Muscle layer of colon (tissue), 2 donors: ENCODE measurements at regions not wholly inside any gene's neighbourhood (a gene's known extent, or its start where the extent isn't known, plus 50 kb on each side); places are given as distances from the start of the nearest gene placed in this dataset.

Source experiments
- H3K27ac ChIP-seq: one replicate; pipeline ENCODE4 v1.7.0; 2013; ENCODE audit warnings: low read depth, mild to moderate bottlenecking, low read length, moderate library complexity
- H3K27me3 ChIP-seq, 2 donors: one replicate each; pipeline ENCODE4 v1.7.0; 2013; ENCODE audit warnings: low read length in 2 of 2, mild to moderate bottlenecking in 2 of 2; ENCODE audit not compliant: insufficient read depth in 2 of 2, control insufficient read depth in 1 of 2
- H3K36me3 ChIP-seq: one replicate; pipeline ENCODE4 v1.7.0; 2013; ENCODE audit warnings: mild to moderate bottlenecking, low read length; ENCODE audit not compliant: insufficient read depth
- H3K4me1 ChIP-seq: one replicate; pipeline ENCODE4 v1.7.0; 2013; ENCODE audit warnings: mild to moderate bottlenecking, low read length; ENCODE audit not compliant: insufficient read depth
- H3K4me3 ChIP-seq, 2 donors: one replicate each; pipeline ENCODE4 v1.7.0; 2013; ENCODE audit warnings: low read length in 2 of 2, low read depth in 1 of 2, mild to moderate bottlenecking in 1 of 2, moderate library complexity in 1 of 2
- H3K9ac ChIP-seq: one replicate; pipeline ENCODE4 v1.7.0; 2013; ENCODE audit warnings: low read length
- H3K9me3 ChIP-seq: one replicate; pipeline ENCODE4 v1.7.0; 2013; ENCODE audit warnings: mild to moderate bottlenecking, low read length
- donor health status: abdominal sarcoma.
- donor health status: Adenocarcinoma of cecum.

- no peak overlapping the region for H3K9ac ChIP-seq
- H3K9me3 ChIP-seq, result no peaks in the 10 kb centered on the region
- H3K27ac ChIP-seq, result no peak overlapping the region
- H3K27me3 ChIP-seq, result no peaks in the 10 kb centered on the region
- no peaks in the 10 kb centered on the region for H3K4me1 ChIP-seq
- H3K4me3 ChIP-seq, result no peak overlapping the region
- no peaks in the 10 kb centered on the region for H3K36me3 ChIP-seq
Observed at GRCh38 chr17:52504081-52504480, 345.6 kb upstream of the CA10 start.

- Histone ChIP-seq H3K36me3 (no peaks in the 10 kb centered on the region), H3K9me3 (no peaks in the 10 kb centered on the region), H3K27ac (no peak overlapping the region), H3K4me3 (no peak overlapping the region), H3K9ac (no peak overlapping the region), H3K27me3 (no peaks in the 10 kb centered on the region), H3K4me1 (no peaks in the 10 kb centered on the region)
Observed at GRCh38 chr17:52495646-52496045, 337.1 kb upstream of the CA10 start.

DNA sequence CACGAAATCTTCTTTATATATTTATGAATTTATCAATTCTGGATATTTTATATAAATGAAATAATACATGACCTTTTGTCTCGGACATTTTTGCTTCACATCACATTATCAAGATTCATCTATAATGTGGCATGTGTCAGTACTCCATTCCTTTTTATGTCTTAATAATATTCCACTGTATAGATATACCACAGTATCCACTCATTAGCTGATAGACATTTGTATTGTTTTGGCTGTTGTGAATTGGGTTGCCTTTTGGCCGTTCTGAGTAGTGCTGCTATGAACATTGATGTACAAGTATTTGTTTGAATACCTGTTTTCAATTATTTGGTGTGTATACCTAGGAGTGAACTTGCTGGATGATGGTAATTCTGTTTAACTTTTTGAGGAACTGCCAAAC lies 323.8 kb upstream of the CA10 start:
- H3K27me3 ChIP-seq, result no peaks in the 10 kb centered on the region
- no peak overlapping the region for H3K4me3 ChIP-seq
- no peak overlapping the region for H3K9ac ChIP-seq
- H3K4me1 ChIP-seq, result no peaks in the 10 kb centered on the region
- no peaks in the 10 kb centered on the region for H3K9me3 ChIP-seq
- no peaks in the 10 kb centered on the region for H3K36me3 ChIP-seq
- H3K27ac ChIP-seq, result no peak overlapping the region

GRCh38 chr17:52477824-52478699 lies 319.5 kb upstream of the CA10 start:
- no peaks in the 10 kb centered on the region for H3K36me3 ChIP-seq
- H3K9me3 ChIP-seq, result no peaks in the 10 kb centered on the region
- no peaks in the 10 kb centered on the region for H3K4me1 ChIP-seq
- H3K9ac ChIP-seq, result no peak overlapping the region
- no peak overlapping the region for H3K4me3 ChIP-seq
- no peaks in the 10 kb centered on the region for H3K27me3 ChIP-seq
- no peak overlapping the region for H3K27ac ChIP-seq

DNA sequence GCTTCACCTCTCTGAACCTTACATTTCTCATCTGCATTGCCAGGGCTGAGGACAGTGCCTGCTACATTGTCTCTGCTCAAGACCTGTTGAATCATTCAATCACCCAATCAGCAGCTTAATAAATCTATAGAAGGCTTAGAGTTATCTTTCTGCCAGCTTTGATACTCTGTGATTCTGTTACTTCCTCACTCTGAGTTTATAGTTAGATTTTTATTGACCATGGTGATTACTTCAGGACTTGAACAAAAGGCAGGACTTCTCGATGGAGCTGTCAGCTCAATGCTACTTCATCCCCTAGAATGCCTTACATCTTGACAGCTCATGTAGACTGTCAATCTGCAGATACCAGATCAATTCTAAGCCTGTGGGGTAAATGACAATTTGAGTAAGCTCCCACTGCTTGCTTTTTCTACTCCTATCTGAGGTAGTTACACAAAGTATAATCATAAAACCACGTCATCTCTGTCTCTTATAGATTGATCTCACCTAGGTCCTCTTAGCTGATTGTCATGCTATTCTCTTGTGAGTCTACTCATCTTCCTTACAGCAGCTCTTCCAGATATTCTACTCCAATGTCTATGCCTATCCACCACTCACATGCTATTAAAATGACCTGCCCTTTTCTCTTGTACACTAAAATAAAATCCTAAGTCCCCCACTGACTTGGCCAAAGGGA lies 318.3 kb upstream of the CA10 start:
- Histone ChIP-seq H3K27ac (no peak overlapping the region), H3K9ac (no peak overlapping the region), H3K9me3 (no peaks in the 10 kb centered on the region), H3K27me3 (no peaks in the 10 kb centered on the region), H3K4me3 (no peak overlapping the region), H3K4me1 (no peaks in the 10 kb centered on the region), H3K36me3 (no peaks in the 10 kb centered on the region)

DNA sequence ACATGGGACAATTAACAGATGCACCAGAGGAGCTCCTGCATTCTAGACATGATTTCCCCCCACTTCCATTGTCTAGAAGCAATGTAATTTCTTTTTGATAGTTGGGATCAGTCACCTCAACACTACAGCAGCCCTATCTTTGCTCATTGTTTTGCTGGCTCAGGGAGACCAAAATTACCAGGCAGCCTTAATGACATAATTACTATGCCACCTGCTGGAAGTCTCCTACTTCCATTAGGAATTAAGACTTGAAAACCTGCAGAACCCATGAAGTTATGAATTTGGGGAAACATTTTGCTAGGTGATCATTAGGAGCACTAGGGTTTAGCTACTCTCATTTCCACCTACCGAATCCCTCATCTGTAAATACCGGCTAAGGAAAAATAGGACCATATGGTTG lies 312.0 kb upstream of the CA10 start:
- Histone ChIP-seq H3K4me1 (no peaks in the 10 kb centered on the region), H3K27me3 (no peaks in the 10 kb centered on the region), H3K36me3 (no peaks in the 10 kb centered on the region), H3K9me3 (no peaks in the 10 kb centered on the region), H3K4me3 (no peak overlapping the region), H3K9ac (no peak overlapping the region), H3K27ac (no peak overlapping the region)

DNA sequence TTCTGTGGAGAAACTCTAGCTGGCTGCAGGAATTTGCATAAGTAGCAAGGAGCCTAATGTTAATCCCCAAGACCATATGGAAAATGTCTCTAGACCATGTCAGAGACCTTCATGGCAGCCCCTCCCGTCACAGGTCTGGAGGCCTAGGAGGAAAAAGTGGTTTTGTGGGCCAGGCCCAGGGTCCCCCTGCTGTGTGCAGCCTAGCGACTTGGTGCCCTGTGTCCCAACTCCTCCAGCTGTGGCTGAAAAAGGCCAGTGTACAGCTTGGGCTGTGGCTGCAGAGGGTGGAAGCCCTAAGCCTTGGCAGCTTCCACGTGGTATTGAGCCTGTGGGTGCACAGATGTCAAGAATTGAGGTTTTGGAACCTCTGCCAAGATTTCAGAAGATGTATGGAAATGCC lies 306.9 kb upstream of the CA10 start:
- H3K27ac ChIP-seq, result no peak overlapping the region
- H3K9me3 ChIP-seq, result no peaks in the 10 kb centered on the region
- H3K4me1 ChIP-seq, result no peaks in the 10 kb centered on the region
- H3K4me3 ChIP-seq, result no peak overlapping the region
- no peaks in the 10 kb centered on the region for H3K27me3 ChIP-seq
- no peaks in the 10 kb centered on the region for H3K36me3 ChIP-seq
- no peak overlapping the region for H3K9ac ChIP-seq

- no peak overlapping the region for H3K4me3 ChIP-seq
- no peak overlapping the region for H3K27ac ChIP-seq
- H3K4me1 ChIP-seq, result no peaks in the 10 kb centered on the region
- no peaks in the 10 kb centered on the region for H3K36me3 ChIP-seq
- no peaks in the 10 kb centered on the region for H3K27me3 ChIP-seq
- H3K9me3 ChIP-seq, result no peaks in the 10 kb centered on the region
- no peak overlapping the region for H3K9ac ChIP-seq
Observed at GRCh38 chr17:52451294-52451861, 292.9 kb upstream of the CA10 start.

DNA sequence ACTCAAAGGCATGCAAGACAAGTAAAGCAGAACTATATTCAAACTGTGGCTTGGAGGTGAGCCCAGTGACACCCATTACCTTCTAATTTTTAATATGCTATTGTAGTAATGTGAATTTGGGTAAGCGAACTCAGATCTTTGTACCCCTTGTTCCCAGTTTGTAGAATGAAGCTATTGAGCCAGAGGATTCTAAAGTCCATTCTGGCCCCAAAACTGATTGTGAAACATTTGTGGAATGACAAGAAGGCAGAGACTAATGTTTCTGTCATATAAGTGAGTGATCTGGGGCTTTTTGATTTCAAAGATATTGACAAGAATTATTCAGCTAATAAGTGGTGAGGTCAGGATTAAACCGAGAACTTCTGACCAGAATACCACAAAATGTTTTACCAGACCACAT lies 283.8 kb upstream of the CA10 start:
- Histone ChIP-seq H3K4me3 (no peak overlapping the region), H3K9me3 (no peaks in the 10 kb centered on the region)

GRCh38 chr17:52420555-52421078 lies 262.1 kb upstream of the CA10 start:
- no peaks in the 10 kb centered on the region for H3K9me3 ChIP-seq
- no peak overlapping the region for H3K4me3 ChIP-seq
- H3K36me3 ChIP-seq, result no peaks in the 10 kb centered on the region
- no peak overlapping the region for H3K27ac ChIP-seq
- H3K27me3 ChIP-seq, result no peaks in the 10 kb centered on the region
- H3K9ac ChIP-seq, result no peak overlapping the region
- no peaks in the 10 kb centered on the region for H3K4me1 ChIP-seq

More for the DNA sequence above, 283.8 kb upstream of the CA10 start:
- no peaks in the 10 kb centered on the region for H3K4me1 ChIP-seq
- H3K36me3 ChIP-seq, result no peaks in the 10 kb centered on the region
- H3K27me3 ChIP-seq, result no peaks in the 10 kb centered on the region
- no peak overlapping the region for H3K9ac ChIP-seq
- no peak overlapping the region for H3K27ac ChIP-seq

DNA sequence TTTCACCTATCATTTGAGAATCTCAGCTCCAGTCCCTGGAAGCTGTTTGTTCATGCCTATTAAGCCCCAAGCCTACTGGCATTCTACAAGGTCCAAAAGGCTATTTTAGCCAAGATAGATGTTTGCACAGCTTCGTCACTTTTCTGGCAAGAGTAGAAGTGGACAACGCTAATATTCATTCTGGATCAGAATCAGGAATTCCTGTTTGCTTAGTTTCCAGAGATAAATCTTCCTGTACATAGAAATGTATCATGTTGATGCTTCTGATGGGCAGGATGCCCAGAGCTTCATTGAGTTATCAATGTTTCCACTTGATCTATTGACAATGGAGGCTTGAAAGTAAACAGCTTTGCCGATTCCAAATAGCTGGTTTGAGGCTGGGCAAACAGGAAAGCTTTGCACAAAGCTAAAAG lies 260.7 kb upstream of the CA10 start:
- Histone ChIP-seq H3K27me3 (no peaks in the 10 kb centered on the region), H3K4me1 (no peaks in the 10 kb centered on the region), H3K27ac (no peak overlapping the region), H3K9me3 (no peaks in the 10 kb centered on the region), H3K9ac (no peak overlapping the region), H3K4me3 (no peak overlapping the region), H3K36me3 (no peaks in the 10 kb centered on the region)
